ENCODE measurements at regions not wholly inside any gene's neighbourhood (a gene's known extent, or its start where the extent isn't known, plus 50 kb on each side); places are given as distances from the start of the nearest gene placed in this dataset.
"Not testable (repeated sequence)": the region's sequence is repeated elsewhere in the genome, so short reads cannot be mapped to it uniquely, and the experiment has no call there.

DNA sequence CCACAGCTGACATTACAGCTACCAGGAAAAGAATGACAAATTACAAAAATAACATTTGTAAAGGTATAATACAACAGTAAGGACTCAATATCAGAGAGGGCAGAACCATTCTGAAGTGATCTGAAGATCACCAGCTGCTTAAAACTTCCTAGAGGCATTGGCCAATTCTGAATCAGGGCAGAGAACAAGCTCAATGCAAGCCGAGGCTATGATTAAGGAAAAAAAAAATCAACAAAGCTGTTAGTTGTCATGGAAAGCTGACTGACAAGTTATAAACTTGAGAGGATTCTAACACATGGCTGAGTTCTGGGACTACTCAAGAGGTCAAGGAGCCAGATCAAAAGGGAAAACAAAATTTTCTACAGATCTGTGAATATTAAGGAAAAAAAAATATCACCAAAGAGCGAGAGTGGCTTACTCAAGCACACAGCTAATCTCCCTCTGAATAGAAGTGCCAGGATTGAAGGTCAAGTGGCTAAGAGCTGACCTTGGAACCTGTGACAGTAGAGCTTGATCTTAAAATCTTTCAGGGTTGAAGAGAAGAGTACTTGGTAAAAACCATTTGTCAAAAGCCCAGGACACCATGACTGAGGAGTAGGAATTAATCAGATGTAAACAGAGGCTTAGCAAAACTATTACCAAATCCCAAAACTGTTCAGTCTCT, 383.4 kb downstream of the USP25 start:
- no peak overlapping the region for H3K4me3 Mint-ChIP-seq
- H3K4me1 Mint-ChIP-seq = no peaks in the 10 kb centered on the region
- no peaks in the 10 kb centered on the region for H3K9me3 Mint-ChIP-seq

GRCh38 chr21:16115461-16115860, 385.7 kb downstream of the USP25 start:
- Mint-ChIP-seq H3K27ac (no peak overlapping the region), H3K4me1 (no peaks in the 10 kb centered on the region), H3K36me3 (no peaks in the 10 kb centered on the region), H3K27me3 (no peaks in the 10 kb centered on the region), H3K9me3 (no peaks in the 10 kb centered on the region), H3K4me3 (no peak overlapping the region)

More for the DNA sequence above, 383.4 kb downstream of the USP25 start:
- Mint-ChIP-seq H3K36me3 (no peaks in the 10 kb centered on the region), H3K27ac (no peak overlapping the region), H3K27me3 (no peaks in the 10 kb centered on the region)

DNA sequence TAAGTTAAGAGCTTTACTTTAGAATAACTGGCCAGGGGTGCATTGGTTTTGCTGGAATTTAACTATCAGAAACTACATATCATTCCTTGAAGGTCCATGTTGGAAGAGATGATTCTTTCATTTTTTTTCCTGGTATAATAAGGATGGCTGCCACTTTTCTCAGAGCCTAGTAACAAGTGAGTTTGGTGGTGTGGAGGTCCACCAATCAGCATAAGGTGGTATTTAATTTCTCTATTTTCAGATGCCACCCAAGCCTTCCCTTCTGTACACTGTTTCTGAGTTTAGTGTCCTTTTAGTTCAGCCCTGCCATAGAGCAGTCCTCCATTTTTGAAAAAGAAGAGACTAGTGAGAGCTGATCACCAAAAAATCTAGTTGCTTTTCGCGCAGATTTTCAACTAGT, 386.3 kb downstream of the USP25 start:
- H3K4me1 Mint-ChIP-seq = no peaks in the 10 kb centered on the region
- H3K27me3 Mint-ChIP-seq = no peaks in the 10 kb centered on the region

GRCh38 chr21:16116798-16117197, 387.0 kb downstream of the USP25 start:
- H3K27ac Mint-ChIP-seq = no peak overlapping the region
- no peak overlapping the region for H3K4me3 Mint-ChIP-seq
- H3K4me1 Mint-ChIP-seq = no peaks in the 10 kb centered on the region
- H3K27me3 Mint-ChIP-seq = no peaks in the 10 kb centered on the region
- no peaks in the 10 kb centered on the region for H3K36me3 Mint-ChIP-seq
- H3K9me3 Mint-ChIP-seq = no peaks in the 10 kb centered on the region

More for the DNA sequence above, 386.3 kb downstream of the USP25 start:
- Mint-ChIP-seq H3K9me3 (no peaks in the 10 kb centered on the region), H3K4me3 (no peak overlapping the region), H3K36me3 (no peaks in the 10 kb centered on the region), H3K27ac (no peak overlapping the region)

GRCh38 chr21:16117331-16117730, 387.5 kb downstream of the USP25 start:
- Mint-ChIP-seq H3K27ac (no peak overlapping the region), H3K9me3 (no peaks in the 10 kb centered on the region), H3K4me3 (no peak overlapping the region), H3K36me3 (no peaks in the 10 kb centered on the region), H3K4me1 (no peaks in the 10 kb centered on the region), H3K27me3 (no peaks in the 10 kb centered on the region)

- Mint-ChIP-seq H3K4me1 (no peaks in the 10 kb centered on the region), H3K9me3 (no peaks in the 10 kb centered on the region), H3K4me3 (no peak overlapping the region), H3K27me3 (no peaks in the 10 kb centered on the region), H3K36me3 (no peaks in the 10 kb centered on the region), H3K27ac (no peak overlapping the region)
Measured at GRCh38 chr21:16117851-16118590, 388.2 kb downstream of the USP25 start.

GRCh38 chr21:16124378-16125138, 394.8 kb downstream of the USP25 start:
- H3K27me3 Mint-ChIP-seq = no peaks in the 10 kb centered on the region
- H3K27ac Mint-ChIP-seq = no peak overlapping the region
- no peaks in the 10 kb centered on the region for H3K9me3 Mint-ChIP-seq
- no peaks in the 10 kb centered on the region for H3K36me3 Mint-ChIP-seq
- H3K4me3 Mint-ChIP-seq = no peak overlapping the region
- no peaks in the 10 kb centered on the region for H3K4me1 Mint-ChIP-seq

- Mint-ChIP-seq H3K27ac (no peak overlapping the region), H3K4me1 (no peaks in the 10 kb centered on the region), H3K36me3 (no peaks in the 10 kb centered on the region), H3K4me3 (no peak overlapping the region), H3K27me3 (no peaks in the 10 kb centered on the region), H3K9me3 (peaks cover 7% of the 10 kb centered on the region)
Measured at GRCh38 chr21:16125274-16125673, 395.5 kb downstream of the USP25 start.

DNA sequence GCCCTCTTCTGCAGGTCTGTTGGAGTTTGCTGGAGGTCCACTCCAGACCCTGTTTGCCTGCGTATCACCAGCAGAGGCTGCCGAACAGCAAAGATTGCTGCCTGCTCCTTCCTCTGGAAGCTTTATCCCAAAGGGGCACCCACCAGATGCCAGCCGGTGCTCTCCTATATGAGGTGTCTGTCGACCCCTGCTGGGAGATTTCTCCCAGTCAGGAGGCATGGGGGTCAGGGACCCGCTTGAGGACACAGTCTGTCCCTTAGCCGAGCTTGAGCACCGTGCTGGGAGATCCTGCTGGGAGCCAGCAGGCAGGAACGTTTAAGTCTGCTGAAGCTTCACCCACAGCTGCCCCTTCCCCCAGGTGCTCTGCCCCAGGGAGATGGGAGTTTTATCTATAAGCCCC, 402.7 kb downstream of the USP25 start:
- not testable (repeated sequence) for H3K27ac Mint-ChIP-seq, H3K36me3 Mint-ChIP-seq, H3K9me3 Mint-ChIP-seq, H3K27me3 Mint-ChIP-seq, H3K4me1 Mint-ChIP-seq, H3K4me3 Mint-ChIP-seq

- Mint-ChIP-seq H3K36me3 (no peaks in the 10 kb centered on the region), H3K4me3 (no peak overlapping the region), H3K4me1 (no peaks in the 10 kb centered on the region), H3K27me3 (peaks cover 2% of the 10 kb centered on the region), H3K27ac (no peak overlapping the region), H3K9me3 (peaks cover 8% of the 10 kb centered on the region)
Measured at GRCh38 chr21:16133248-16133647, 403.5 kb downstream of the USP25 start.

DNA sequence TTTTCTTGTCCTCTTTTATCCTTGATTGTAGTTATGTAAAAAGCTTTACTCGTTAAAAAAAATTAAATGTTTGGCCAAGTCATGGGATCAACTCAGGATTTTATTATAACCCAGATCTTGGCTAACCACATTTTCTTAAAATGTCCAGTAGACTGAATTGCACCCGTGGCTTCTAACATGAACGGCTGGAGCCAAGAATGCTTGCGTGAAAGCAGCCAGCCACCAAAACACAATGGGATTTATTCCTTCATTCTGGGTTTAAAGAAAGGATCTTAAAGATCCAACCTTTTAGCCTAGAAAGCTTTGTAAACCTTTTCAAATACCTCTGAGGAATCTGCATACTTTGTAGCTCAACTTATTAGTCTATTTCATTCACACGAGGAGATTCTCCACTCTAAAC, 404.4 kb downstream of the USP25 start:
- peaks cover 8% of the 10 kb centered on the region for H3K9me3 Mint-ChIP-seq
- no peaks in the 10 kb centered on the region for H3K4me1 Mint-ChIP-seq
- H3K27me3 Mint-ChIP-seq = peaks cover 2% of the 10 kb centered on the region
- H3K27ac Mint-ChIP-seq = no peak overlapping the region
- H3K36me3 Mint-ChIP-seq = no peaks in the 10 kb centered on the region
- H3K4me3 Mint-ChIP-seq = no peak overlapping the region

DNA sequence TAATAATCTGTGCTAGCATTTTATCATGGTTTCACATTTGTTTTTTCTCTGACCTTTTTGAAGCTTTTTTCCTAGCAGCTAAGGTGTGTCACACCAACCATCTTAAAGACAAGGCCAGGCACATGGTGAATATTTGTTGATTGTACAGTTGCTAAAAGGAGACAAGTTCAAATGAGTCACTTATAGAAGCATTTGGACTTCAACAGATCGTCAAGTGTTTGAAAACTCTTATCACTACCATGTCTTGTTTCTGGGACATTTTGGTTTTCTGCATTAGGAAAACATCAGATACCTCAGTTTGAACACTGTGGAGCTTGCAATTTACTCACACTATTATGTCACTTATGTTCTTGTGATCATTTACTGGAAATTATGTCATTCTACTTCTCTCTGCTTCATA, 407.3 kb downstream of the USP25 start:
- Mint-ChIP-seq H3K27me3 (peaks cover 2% of the 10 kb centered on the region), H3K36me3 (no peaks in the 10 kb centered on the region), H3K27ac (no peak overlapping the region), H3K4me3 (no peak overlapping the region), H3K4me1 (no peaks in the 10 kb centered on the region), H3K9me3 (no peaks in the 10 kb centered on the region)

DNA sequence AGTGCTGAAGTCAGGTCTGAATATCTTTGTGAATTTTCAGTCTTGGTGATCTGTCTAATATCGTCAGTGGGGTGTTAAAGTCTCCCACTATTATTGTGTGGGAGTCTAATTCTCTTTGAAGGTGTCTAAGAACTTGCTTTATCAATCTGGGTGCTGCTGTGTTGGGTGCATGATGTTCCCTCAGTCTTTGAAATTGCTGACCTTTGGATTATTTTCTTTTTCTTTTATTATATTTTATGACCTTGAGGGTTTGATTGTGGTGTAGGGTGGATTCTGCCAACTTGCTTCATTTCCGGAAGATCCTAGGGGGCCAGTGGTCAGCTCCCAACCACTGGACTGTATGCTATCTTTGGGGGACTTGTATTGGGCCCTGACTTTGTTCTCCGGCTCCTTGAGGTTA, 415.3 kb downstream of the USP25 start:
- Mint-ChIP-seq H3K27me3 (no peaks in the 10 kb centered on the region), H3K27ac (no peak overlapping the region), H3K4me3 (no peak overlapping the region), H3K36me3 (no peaks in the 10 kb centered on the region), H3K9me3 (no peaks in the 10 kb centered on the region), H3K4me1 (no peaks in the 10 kb centered on the region)

GRCh38 chr21:16145479-16145878, 415.7 kb downstream of the USP25 start:
- Mint-ChIP-seq H3K27ac (no peak overlapping the region), H3K4me3 (no peak overlapping the region), H3K27me3 (no peaks in the 10 kb centered on the region), H3K36me3 (no peaks in the 10 kb centered on the region), H3K9me3 (no peaks in the 10 kb centered on the region), H3K4me1 (no peaks in the 10 kb centered on the region)

DNA sequence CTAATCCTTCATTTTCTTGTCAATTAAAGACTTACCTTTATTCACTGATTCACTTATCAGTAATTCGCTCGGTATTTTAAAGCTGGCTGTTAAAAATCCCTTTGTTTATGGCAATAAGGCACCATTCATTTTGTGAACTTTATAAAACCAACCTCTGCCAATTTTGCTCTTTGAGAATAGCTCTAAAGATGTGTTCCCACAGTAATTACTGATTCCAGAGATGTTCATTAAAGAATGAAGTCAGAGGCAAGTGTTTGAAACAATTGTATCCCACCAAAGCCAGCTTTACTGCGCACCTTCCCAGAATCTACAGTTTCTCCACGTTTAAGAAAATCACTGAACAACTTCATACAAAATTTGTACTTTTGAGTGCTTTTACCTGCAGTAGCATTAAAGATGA, 424.5 kb downstream of the USP25 start:
- no peaks in the 10 kb centered on the region for H3K27me3 Mint-ChIP-seq
- H3K27ac Mint-ChIP-seq = no peak overlapping the region
- H3K4me1 Mint-ChIP-seq = no peaks in the 10 kb centered on the region
- H3K4me3 Mint-ChIP-seq = no peak overlapping the region
- H3K9me3 Mint-ChIP-seq = no peaks in the 10 kb centered on the region
- no peaks in the 10 kb centered on the region for H3K36me3 Mint-ChIP-seq

DNA sequence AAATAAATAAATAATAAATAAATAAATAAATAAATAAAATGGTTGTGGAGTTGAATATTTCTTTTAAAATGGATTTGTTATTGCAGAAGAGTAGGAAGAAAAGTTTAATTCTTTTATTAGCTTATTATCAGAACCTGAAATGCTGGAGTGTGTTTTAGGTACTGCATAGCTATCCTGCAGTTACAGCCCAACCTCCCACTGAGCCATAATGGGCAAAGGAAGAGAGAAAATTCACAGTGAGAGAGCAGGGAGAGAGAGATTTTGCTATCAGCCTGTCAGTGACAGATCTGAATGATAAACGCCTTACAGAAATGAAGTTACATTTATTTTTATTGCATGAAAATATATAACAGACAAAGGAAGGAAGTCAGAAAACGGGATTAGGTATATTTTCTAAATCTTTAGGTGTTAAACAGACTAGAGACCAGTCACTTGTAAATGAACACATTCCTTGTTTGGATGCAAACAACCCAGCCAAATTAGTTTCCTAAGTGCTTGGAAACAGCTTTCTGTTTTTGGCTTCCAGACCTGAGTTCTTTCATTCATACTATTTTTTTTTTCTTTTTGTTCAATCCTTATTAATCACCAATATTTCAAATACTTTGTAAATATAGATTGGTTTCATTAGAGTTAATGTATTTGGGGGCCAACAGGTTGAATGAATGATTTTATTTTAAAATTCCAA, 425.3 kb downstream of the USP25 start:
- Mint-ChIP-seq H3K36me3 (no peaks in the 10 kb centered on the region), H3K27ac (no peak overlapping the region), H3K27me3 (no peaks in the 10 kb centered on the region), H3K4me1 (no peaks in the 10 kb centered on the region), H3K4me3 (no peak overlapping the region), H3K9me3 (no peaks in the 10 kb centered on the region)

All from activated naive CD4-positive, alpha-beta T cell treated with anti-CD3 and anti-CD28 coated beads, Interleukin-2, amount 50 U/mL, for 24 hours (primary cell).